C4-2B (cell line): ENCODE measurements at regions not wholly inside any gene's neighbourhood (a gene's known extent, or its start where the extent isn't known, plus 50 kb on each side); places are given as distances from the start of the nearest gene placed in this dataset.

ENCODE experiments used
- H3K27ac ChIP-seq: fragments of 450-650 bp; 2 replicates; pipeline ENCODE4 v1.5.1; 2017
- ZFX ChIP-seq: fragments of 450-650 bp; IDR thresholded peaks from 2 replicates; pipeline ENCODE4 v1.6.1; 2017
- TF ChIP-seq, protein P1 (sequence below): fragments of 450-650 bp; conservative IDR thresholded peaks from 2 replicates; pipeline ENCODE4 v1.5.1; 2017; ENCODE audit warnings: mild to moderate bottlenecking

DNA sequence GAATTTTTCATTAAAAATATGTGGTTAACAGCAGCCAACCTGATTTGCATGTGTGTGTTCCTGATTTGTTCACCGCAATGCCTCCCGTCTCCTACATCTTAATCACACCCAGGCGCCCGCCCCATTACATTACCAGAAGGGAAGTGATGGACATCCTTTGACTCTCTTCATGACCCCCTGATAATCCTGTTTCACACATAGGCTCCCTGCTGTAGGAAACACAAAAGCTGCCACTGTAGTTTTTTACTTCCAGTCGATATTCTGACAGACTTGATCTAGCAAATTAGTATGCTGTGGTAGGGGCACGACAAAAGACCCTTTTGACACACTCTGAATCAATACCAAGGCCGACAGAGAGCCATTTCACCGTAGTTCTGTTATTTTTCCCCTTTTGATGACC lies 287.8 kb upstream of the ISL1 start:
- no peak overlapping the region for H3K27ac ChIP-seq
- TF ChIP-seq ZFX: no peak
- TF ChIP-seq, protein P1, sequence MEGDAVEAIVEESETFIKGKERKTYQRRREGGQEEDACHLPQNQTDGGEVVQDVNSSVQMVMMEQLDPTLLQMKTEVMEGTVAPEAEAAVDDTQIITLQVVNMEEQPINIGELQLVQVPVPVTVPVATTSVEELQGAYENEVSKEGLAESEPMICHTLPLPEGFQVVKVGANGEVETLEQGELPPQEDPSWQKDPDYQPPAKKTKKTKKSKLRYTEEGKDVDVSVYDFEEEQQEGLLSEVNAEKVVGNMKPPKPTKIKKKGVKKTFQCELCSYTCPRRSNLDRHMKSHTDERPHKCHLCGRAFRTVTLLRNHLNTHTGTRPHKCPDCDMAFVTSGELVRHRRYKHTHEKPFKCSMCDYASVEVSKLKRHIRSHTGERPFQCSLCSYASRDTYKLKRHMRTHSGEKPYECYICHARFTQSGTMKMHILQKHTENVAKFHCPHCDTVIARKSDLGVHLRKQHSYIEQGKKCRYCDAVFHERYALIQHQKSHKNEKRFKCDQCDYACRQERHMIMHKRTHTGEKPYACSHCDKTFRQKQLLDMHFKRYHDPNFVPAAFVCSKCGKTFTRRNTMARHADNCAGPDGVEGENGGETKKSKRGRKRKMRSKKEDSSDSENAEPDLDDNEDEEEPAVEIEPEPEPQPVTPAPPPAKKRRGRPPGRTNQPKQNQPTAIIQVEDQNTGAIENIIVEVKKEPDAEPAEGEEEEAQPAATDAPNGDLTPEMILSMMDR: no peak

DNA sequence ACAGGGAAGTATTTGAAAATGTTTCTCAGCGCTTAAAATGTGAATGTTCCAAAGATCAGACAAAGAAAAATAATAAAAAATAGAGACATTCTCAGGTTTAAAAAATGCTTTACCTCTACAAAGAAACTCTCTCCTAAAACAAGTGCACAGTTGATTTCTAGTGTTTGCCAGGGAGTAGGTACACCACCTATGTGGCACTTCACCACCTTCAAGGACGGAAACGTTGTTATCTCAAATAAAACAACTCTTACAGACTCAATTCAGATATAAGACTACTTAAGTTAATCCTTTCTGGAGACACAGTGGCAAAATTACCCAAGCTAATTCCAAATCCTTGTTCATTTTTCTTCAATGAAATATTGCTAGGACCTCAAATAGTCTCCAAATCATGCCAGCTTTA lies 286.4 kb upstream of the ISL1 start:
- no peak for TF ChIP-seq ZFX
- TF ChIP-seq, protein P1: no peak

DNA sequence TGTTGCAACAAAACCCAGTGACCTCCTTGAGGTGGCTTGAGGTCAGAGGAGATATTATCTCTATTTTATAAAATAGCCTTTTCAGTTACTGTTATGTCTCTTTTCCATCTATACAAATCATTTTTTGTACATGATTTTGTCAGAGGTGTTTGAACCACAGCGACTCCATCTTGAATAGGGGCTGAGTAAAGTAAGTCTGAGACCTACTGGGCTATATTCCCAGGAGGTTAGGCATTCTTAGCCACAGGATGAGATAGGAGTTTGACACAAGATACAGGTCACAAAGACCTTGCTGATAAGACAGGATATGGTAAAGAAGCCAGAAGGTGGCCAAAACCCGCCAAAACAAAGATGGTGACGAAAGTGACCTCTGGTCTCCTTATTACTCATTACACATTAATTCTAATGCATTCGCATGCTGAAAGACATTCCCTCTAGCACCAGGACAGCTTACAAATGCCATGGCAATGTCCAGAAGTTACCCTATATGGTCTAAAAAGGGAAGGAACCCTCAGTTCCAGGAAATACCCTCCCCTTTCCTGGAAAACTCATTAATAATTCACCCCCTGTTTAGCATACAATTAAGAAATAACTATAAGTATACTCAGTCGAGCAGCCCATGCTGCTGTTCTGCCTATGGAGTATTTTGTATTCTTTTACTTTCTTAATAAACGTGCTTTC lies 283.9 kb upstream of the ISL1 start:
- TF ChIP-seq, protein P1: no peak
- no peak for TF ChIP-seq ZFX
- no peak overlapping the region for H3K27ac ChIP-seq

More for the DNA sequence above, 286.4 kb upstream of the ISL1 start:
- no peak overlapping the region for H3K27ac ChIP-seq

DNA sequence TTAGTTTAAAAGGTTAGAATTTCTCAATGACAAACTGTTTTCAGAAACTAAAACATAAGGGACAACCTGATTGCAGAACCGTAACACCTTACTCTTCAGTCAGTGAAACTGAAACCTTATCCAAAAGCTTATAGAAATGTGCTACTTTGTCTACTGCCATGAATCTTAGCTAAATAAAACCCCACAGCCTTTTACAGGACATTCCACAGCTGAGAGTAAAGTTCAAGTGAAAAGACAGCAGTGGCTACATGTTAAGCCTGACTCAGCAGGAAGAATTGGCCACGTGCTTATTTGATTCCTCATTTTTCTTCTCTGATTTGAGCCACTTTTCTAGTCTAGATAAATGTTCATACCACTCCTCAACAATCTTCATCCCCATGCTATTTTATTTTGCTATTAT lies 278.7 kb upstream of the ISL1 start:
- TF ChIP-seq ZFX: no peak
- TF ChIP-seq, protein P1: no peak

DNA sequence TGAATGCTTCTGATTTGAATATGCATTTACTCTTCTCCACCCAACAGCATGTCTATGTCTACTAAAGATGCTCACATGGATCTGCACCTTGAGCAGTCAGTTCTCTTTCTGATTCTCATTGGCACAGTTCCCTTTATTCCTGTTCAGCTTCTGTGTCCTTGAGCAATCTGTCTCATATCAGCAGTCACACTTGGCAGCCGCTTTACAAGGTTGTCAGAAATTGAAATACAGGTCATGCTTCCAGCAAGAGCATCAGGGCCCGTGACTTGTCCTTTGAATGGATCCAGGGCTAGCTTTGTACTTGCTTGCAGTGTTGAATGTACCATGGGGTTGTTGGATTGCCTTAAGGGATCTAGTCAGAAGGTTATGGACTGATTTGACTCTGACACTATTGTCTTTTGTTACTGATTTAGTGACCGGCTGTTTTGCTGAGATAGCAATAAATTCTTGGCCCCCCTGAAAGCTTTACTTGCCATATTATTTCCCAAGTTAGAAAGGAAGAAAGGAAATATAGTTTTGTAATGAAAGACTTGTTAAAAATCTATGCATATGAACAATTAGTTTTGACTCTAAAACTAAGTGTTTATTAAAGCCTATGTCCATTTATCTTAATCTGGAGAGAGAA lies 273.4 kb upstream of the ISL1 start:
- H3K27ac ChIP-seq: no peak overlapping the region
- TF ChIP-seq ZFX: no peak
- TF ChIP-seq, protein P1: no peak

More for the DNA sequence above, 278.7 kb upstream of the ISL1 start:
- no peak overlapping the region for H3K27ac ChIP-seq

DNA sequence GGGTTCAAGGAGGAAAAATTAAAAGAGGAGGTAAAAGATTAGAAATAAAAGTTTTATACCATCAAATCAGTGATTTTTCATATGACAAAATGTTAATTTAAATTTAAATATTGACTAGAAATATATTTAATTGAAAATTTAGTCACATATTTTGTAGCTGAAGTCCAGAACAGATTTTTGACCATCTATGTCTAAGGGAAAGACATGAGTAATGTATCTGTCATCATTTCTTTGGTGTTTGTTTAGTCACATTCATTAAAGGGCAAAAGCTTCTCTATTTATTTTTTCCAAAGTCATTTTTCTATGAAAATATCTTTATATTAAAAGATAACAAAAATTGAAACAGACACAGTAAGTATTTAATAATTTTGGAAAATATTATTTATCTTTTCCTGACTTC lies 252.0 kb upstream of the ISL1 start:
- TF ChIP-seq, protein P1: no peak
- TF ChIP-seq ZFX: no peak
- H3K27ac ChIP-seq: no peak overlapping the region

DNA sequence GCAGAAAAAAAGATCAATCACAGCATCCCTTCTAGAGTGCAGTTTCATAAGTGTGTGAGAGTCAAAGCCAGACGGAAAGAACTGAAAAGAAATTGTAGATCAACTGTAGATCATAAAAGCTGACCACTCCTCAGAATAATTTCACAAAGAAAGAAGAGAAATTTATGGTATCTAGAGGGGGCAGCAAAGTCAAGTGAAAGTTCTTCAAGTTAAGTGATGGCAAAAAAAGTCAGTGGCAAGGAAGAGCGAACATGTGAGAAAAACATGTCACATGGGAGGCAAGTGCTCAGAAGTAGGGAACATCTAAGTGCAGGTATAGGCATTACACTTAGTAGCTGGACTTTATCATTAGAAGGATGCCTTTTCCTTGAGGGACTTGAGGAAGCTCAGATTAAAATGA lies 245.1 kb upstream of the ISL1 start:
- TF ChIP-seq ZFX: no peak
- TF ChIP-seq, protein P1: no peak
- no peak overlapping the region for H3K27ac ChIP-seq
